WTC11 (cell line): ENCODE measurements at regions not wholly inside any gene's neighbourhood (a gene's known extent, or its start where the extent isn't known, plus 50 kb on each side); places are given as distances from the start of the nearest gene placed in this dataset.

Experiments used
- ATAC-seq: fragments of 200-7000 bp; cut with Tn5 transposase; 2 replicates; pipeline ENCODE4 v1.10.0; 2021; ENCODE audit warnings: mild to moderate bottlenecking, moderate library complexity
- CTCF ChIA-PET: fragments of 300-600 bp; sonication (Branson Sonifier 250); formaldehyde crosslinking; loops from one replicate; lab custom pipeline; 2021; ENCODE audit warnings: antibody characterized with exemption; lab: Charles Lee
- POLR2A ChIA-PET: fragments of 350-600 bp; sonication (Branson Sonifier 250); formaldehyde crosslinking; loops from one replicate; lab custom pipeline; 2021; ENCODE audit warnings: antibody characterized with exemption; lab: Charles Lee
- DNase-seq: peaks from one replicate; pipeline ENCODE4 v3.0.0; 2021; ENCODE audit warnings: low spot score
- H3K27ac Mint-ChIP-seq: 2 replicates; pipeline ENCODE4 v1.8.0; 2021; ENCODE audit warnings: mixed read lengths
- H3K27me3 Mint-ChIP-seq: 2 replicates; pipeline ENCODE4 v1.8.0; 2021; ENCODE audit warnings: low read depth, mild to moderate bottlenecking, moderate library complexity, mixed read lengths
- H3K36me3 Mint-ChIP-seq: 2 replicates; pipeline ENCODE4 v1.8.0; 2021; ENCODE audit warnings: mixed read lengths
- H3K4me1 Mint-ChIP-seq: 2 replicates; pipeline ENCODE4 v1.8.0; 2022; ENCODE audit warnings: mixed read lengths
- H3K4me3 Mint-ChIP-seq: 2 replicates; pipeline ENCODE4 v1.8.0; 2021; ENCODE audit warnings: mild to moderate bottlenecking, moderate library complexity, mixed read lengths
- H3K9me3 Mint-ChIP-seq: 2 replicates; pipeline ENCODE4 v1.8.0; 2021; ENCODE audit warnings: mixed read lengths
- ATF3 ChIP-seq: sonication (generic); formaldehyde crosslinking; conservative IDR thresholded peaks from 2 replicates; pipeline ENCODE4 v1.8.1; 2022; ENCODE audit warnings: mild to moderate bottlenecking, missing genetic modification reagents
- ATF6 ChIP-seq: sonication (generic); formaldehyde crosslinking; IDR thresholded peaks from 2 replicates; pipeline ENCODE4 v1.8.1; 2023; ENCODE audit warnings: mild to moderate bottlenecking, missing genetic modification reagents
- CBFB ChIP-seq: sonication (generic); formaldehyde crosslinking; IDR thresholded peaks from 2 replicates; pipeline ENCODE4 v1.8.1; 2022; ENCODE audit warnings: mild to moderate bottlenecking, low read depth, missing genetic modification reagents
- CREB1 ChIP-seq: sonication (generic); formaldehyde crosslinking; IDR thresholded peaks from 2 replicates; pipeline ENCODE4 v1.8.0; 2023; ENCODE audit warnings: mild to moderate bottlenecking, missing genetic modification reagents
- CTCF ChIP-seq: fragments of 200-600 bp; IDR thresholded peaks from 2 replicates; pipeline ENCODE4 v1.8.0; 2022; ENCODE audit warnings: antibody characterized with exemption
- E2F5 ChIP-seq: sonication (generic); formaldehyde crosslinking; IDR thresholded peaks from 2 replicates; pipeline ENCODE4 v1.8.1; 2022; ENCODE audit warnings: mild to moderate bottlenecking, moderate library complexity, missing genetic modification reagents
- EMX1 ChIP-seq: fragments of 250-450 bp; sonication (Bioruptor Pico); IDR thresholded peaks from 2 replicates; pipeline ENCODE4 v1.8.0; 2021; ENCODE audit warnings: mild to moderate bottlenecking
- ERG ChIP-seq: fragments of 250-450 bp; sonication (Bioruptor Pico); IDR thresholded peaks from 2 replicates; pipeline ENCODE4 v1.8.0; 2021; ENCODE audit warnings: mild to moderate bottlenecking
- JAZF1 ChIP-seq: fragments of 250-450 bp; sonication (Bioruptor Pico); IDR thresholded peaks from 2 replicates; pipeline ENCODE4 v1.9.0; 2021; ENCODE audit warnings: moderate library complexity, mild to moderate bottlenecking, inconsistent platforms
- KAT7 ChIP-seq: sonication (generic); formaldehyde crosslinking; IDR thresholded peaks from 2 replicates; pipeline ENCODE4 v1.8.1; 2023; ENCODE audit warnings: missing genetic modification reagents, mild to moderate bottlenecking, borderline replicate concordance
- MLX ChIP-seq: sonication (generic); formaldehyde crosslinking; IDR thresholded peaks from 2 replicates; pipeline ENCODE4 v1.8.1; 2023; ENCODE audit warnings: mild to moderate bottlenecking, missing genetic modification reagents, moderate library complexity
- MXD4 ChIP-seq: fragments of 250-450 bp; sonication (Bioruptor Pico); IDR thresholded peaks from 2 replicates; pipeline ENCODE4 v1.8.0; 2021; ENCODE audit warnings: mild to moderate bottlenecking, moderate library complexity, borderline replicate concordance
- NFATC4 ChIP-seq: fragments of 250-450 bp; sonication (Bioruptor Pico); IDR thresholded peaks from 2 replicates; pipeline ENCODE4 v1.9.0; 2021; ENCODE audit warnings: mild to moderate bottlenecking
- NR1H2 ChIP-seq: sonication (generic); formaldehyde crosslinking; IDR thresholded peaks from 2 replicates; pipeline ENCODE4 v1.9.0; 2021; ENCODE audit warnings: mild to moderate bottlenecking, moderate library complexity, missing genetic modification reagents
- OVOL2 ChIP-seq: fragments of 250-450 bp; sonication (Bioruptor Pico); IDR thresholded peaks from 2 replicates; pipeline ENCODE4 v1.9.0; 2021; ENCODE audit warnings: mild to moderate bottlenecking, borderline replicate concordance
- ZNF317 ChIP-seq: sonication (generic); formaldehyde crosslinking; IDR thresholded peaks from 2 replicates; pipeline ENCODE4 v1.8.1; 2023; ENCODE audit warnings: low read depth, mild to moderate bottlenecking, moderate library complexity, missing genetic modification reagents, borderline replicate concordance
- ZNF423 ChIP-seq: fragments of 250-450 bp; sonication (Bioruptor Pico); IDR thresholded peaks from 2 replicates; pipeline ENCODE4 v2.1.2; 2022; ENCODE audit warnings: mild to moderate bottlenecking, moderate library complexity
- ZSCAN18 ChIP-seq: fragments of 250-450 bp; sonication (Bioruptor Pico); IDR thresholded peaks from 2 replicates; pipeline ENCODE4 v2.1.2; 2022; ENCODE audit warnings: mild to moderate bottlenecking, moderate library complexity
- TF ChIP-seq, protein P1 (sequence below): sonication (generic); formaldehyde crosslinking; IDR thresholded peaks from 2 replicates; pipeline ENCODE4 v1.8.0; 2022; ENCODE audit warnings: mild to moderate bottlenecking, missing genetic modification reagents
- TF ChIP-seq, protein P2 (sequence below): sonication (generic); formaldehyde crosslinking; IDR thresholded peaks from 2 replicates; pipeline ENCODE4 v1.8.1; 2022; ENCODE audit warnings: low read depth, missing genetic modification reagents, borderline replicate concordance

DNA sequence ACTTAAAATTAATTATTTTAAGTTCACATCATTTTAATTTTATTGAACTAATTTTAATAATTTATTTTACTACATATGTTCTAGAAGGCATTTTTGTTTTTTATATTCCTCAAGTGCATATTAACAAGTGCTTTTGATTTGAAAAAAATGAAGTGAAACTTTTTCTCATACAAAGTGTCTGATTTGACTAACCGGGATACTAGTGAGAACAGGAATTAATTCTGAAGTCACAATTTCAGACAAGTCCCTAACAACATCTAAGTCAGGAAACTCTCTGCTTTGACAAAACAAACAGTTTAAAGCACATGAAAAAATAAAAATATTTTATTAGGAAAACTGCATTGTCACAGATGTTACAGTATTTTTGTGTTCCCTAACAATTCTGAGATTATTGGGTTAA lies 1166.3 kb upstream of the CITED2 start:
- ChIA-PET CTCF (no interaction called here), POLR2A (no interaction called here)
- ATAC-seq: no peak
- no peak overlapping the region for H3K27ac Mint-ChIP-seq
- no peak overlapping the region for H3K4me3 Mint-ChIP-seq
- peaks cover 4% of the 10 kb centered on the region for H3K36me3 Mint-ChIP-seq
- peaks cover 10% of the 10 kb centered on the region for H3K9me3 Mint-ChIP-seq
- DNase-seq: no peak
- no peaks in the 10 kb centered on the region for H3K27me3 Mint-ChIP-seq
- TF ChIP-seq ZNF317 (CRISPR knock-in tag) (no peak), MLX (CRISPR knock-in tag) (no peak), CREB1 (CRISPR knock-in tag) (no peak)
- peaks cover 20% of the 10 kb centered on the region for H3K4me1 Mint-ChIP-seq

DNA sequence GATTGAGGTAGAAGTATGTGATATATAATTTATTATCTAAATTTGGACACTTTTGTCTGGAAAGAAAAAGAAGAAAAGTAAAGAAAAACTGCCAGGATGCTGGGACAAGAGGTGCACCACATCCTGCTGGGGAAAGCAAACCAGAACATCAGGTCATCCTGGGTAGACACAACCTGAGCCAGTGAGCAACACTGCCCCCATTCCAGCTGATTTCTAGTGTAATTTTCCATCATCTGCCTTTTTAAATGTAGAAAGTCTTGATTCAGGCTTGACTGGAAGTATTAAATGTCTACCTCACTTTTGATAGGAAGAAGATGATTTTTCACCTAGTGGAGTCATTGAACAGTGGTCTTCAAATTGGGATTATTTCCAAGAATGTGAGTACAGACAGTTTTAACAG lies 1164.5 kb upstream of the CITED2 start:
- Mint-ChIP-seq H3K9me3 (peaks cover 25% of the 10 kb centered on the region), H3K4me3 (no peak overlapping the region), H3K36me3 (peaks cover 22% of the 10 kb centered on the region), H3K4me1 (peaks cover 20% of the 10 kb centered on the region), H3K27ac (no peak overlapping the region), H3K27me3 (no peaks in the 10 kb centered on the region)
- CTCF ChIA-PET: no interaction called here
- POLR2A ChIA-PET: no interaction called here
- no peak for DNase-seq
- TF ChIP-seq KAT7 (CRISPR knock-in tag) (no peak), ZNF423 (CRISPR knock-in tag) (no peak), ATF3 (CRISPR knock-in tag) (no peak), ZSCAN18 (CRISPR knock-in tag) (no peak), MXD4 (CRISPR knock-in tag) (no peak), NFATC4 (no peak), CREB1 (CRISPR knock-in tag) (no peak), ATF6 (CRISPR knock-in tag) (no peak), CBFB (CRISPR knock-in tag) (no peak)
- TF ChIP-seq, protein P1, sequence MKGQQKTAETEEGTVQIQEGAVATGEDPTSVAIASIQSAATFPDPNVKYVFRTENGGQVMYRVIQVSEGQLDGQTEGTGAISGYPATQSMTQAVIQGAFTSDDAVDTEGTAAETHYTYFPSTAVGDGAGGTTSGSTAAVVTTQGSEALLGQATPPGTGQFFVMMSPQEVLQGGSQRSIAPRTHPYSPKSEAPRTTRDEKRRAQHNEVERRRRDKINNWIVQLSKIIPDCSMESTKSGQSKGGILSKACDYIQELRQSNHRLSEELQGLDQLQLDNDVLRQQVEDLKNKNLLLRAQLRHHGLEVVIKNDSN (CRISPR knock-in tag): no peak
- TF ChIP-seq, protein P2, sequence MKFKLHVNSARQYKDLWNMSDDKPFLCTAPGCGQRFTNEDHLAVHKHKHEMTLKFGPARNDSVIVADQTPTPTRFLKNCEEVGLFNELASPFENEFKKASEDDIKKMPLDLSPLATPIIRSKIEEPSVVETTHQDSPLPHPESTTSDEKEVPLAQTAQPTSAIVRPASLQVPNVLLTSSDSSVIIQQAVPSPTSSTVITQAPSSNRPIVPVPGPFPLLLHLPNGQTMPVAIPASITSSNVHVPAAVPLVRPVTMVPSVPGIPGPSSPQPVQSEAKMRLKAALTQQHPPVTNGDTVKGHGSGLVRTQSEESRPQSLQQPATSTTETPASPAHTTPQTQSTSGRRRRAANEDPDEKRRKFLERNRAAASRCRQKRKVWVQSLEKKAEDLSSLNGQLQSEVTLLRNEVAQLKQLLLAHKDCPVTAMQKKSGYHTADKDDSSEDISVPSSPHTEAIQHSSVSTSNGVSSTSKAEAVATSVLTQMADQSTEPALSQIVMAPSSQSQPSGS (CRISPR knock-in tag): no peak
- peak; percentile 47; the same call in 1 of the 2 replicates for ATAC-seq

DNA sequence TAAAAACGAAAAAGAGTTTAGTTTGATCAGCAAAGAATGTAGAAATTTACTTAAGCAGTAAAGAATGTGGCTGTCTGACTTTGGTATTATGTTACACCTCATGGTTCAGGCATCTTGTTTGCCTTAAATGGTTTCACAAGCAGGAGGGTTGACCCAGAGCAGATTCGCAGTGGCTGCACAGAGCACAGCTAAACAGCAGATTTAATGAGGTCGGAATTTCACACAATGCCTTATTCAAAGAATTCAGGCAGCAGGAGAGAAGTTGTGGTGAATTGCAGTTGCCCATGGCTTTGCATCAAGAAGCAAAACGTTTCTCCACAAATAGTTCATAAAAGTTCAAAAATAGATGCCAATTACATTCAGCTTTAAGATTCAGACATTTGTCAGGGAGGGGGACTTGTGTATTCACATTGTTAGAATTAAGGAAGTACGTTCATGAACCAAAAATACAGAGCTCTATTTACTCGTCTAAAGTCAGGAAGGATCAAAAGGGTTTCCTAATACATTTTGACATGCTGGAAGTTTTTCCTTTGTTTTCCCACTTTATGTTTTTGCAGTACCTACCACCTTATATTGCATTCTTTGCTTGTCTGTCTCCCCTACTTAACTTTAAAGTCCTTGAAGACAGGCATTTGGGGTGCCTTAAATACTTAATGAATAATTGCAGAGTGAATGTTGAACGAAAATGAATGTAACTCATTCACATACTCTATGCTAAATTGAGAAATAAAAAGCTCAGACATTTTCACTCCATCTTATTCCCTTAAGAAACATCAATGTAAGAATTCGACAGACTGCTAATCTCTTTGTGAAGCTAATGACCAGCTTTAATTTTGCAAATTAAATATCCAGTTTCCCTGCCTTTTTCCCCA lies 1163.6 kb upstream of the CITED2 start:
- Mint-ChIP-seq H3K4me3 (no peak overlapping the region; the same call in 1 of the 2 replicates), H3K27me3 (no peaks in the 10 kb centered on the region), H3K27ac (peak overlapping the region; percentile 95), H3K9me3 (peaks cover 34% of the 10 kb centered on the region), H3K4me1 (peaks cover 20% of the 10 kb centered on the region), H3K36me3 (peaks cover 27% of the 10 kb centered on the region)
- ChIA-PET CTCF (interaction anchor here (0.5 to 1.2 kb wide), 2 partner anchors 14 to 506 kb away, joined by 3 to 5 read pairs; no protein-coding TSS in a partner anchor), POLR2A (no interaction called here)
- ATAC-seq (peak; percentile 94), DNase-seq (no peak)
- no peak for TF ChIP-seq NR1H2 (CRISPR knock-in tag)
- no peak for TF ChIP-seq EMX1
- no peak for TF ChIP-seq ERG
- TF ChIP-seq E2F5 (CRISPR knock-in tag): no peak
- no peak for TF ChIP-seq CTCF
- TF ChIP-seq JAZF1 (CRISPR knock-in tag): no peak
- TF ChIP-seq OVOL2 (CRISPR knock-in tag): no peak
